Activated CD8-positive, alpha-beta memory T cell treated with anti-CD3 and anti-CD28 coated beads, Interleukin-2, amount 10 ng/mL, durations not matched to agents 7 days and 5 days (primary cell): ENCODE measurements at regions not wholly inside any gene's neighbourhood (a gene's known extent, or its start where the extent isn't known, plus 50 kb on each side); places are given as distances from the start of the nearest gene placed in this dataset.

Experiments
- ATAC-seq: fragments of 150-1000 bp; cut with Tn5 transposase; one replicate; pipeline ENCODE4 v1.10.0; 2021; ENCODE audit warnings: moderate library complexity
- CTCF ChIA-PET: fragments of 350-600 bp; sonication (Branson Sonifier 250); formaldehyde crosslinking; loops from one replicate; lab custom pipeline; 2021; ENCODE audit warnings: antibody characterized with exemption; lab: Charles Lee
- DNase-seq: peaks from one replicate; pipeline ENCODE4 v3.0.0-alpha.2; 2020
- H3K27ac Mint-ChIP-seq: one replicate; pipeline ENCODE4 v1.8.0; 2021; ENCODE audit warnings: mild to moderate bottlenecking, mixed read lengths
- H3K27me3 Mint-ChIP-seq: one replicate; pipeline ENCODE4 v1.8.0; 2021; ENCODE audit warnings: mixed read lengths
- H3K36me3 Mint-ChIP-seq: one replicate; pipeline ENCODE4 v1.8.0; 2021; ENCODE audit warnings: mild to moderate bottlenecking, mixed read lengths
- H3K4me1 Mint-ChIP-seq: one replicate; pipeline ENCODE4 v1.8.0; 2021; ENCODE audit warnings: mixed read lengths
- H3K4me3 Mint-ChIP-seq: one replicate; pipeline ENCODE4 v1.8.0; 2021; ENCODE audit warnings: mild to moderate bottlenecking, moderate library complexity, mixed read lengths
- H3K9me3 Mint-ChIP-seq: one replicate; pipeline ENCODE4 v1.8.0; 2022; ENCODE audit warnings: low read depth, mixed read lengths

DNA sequence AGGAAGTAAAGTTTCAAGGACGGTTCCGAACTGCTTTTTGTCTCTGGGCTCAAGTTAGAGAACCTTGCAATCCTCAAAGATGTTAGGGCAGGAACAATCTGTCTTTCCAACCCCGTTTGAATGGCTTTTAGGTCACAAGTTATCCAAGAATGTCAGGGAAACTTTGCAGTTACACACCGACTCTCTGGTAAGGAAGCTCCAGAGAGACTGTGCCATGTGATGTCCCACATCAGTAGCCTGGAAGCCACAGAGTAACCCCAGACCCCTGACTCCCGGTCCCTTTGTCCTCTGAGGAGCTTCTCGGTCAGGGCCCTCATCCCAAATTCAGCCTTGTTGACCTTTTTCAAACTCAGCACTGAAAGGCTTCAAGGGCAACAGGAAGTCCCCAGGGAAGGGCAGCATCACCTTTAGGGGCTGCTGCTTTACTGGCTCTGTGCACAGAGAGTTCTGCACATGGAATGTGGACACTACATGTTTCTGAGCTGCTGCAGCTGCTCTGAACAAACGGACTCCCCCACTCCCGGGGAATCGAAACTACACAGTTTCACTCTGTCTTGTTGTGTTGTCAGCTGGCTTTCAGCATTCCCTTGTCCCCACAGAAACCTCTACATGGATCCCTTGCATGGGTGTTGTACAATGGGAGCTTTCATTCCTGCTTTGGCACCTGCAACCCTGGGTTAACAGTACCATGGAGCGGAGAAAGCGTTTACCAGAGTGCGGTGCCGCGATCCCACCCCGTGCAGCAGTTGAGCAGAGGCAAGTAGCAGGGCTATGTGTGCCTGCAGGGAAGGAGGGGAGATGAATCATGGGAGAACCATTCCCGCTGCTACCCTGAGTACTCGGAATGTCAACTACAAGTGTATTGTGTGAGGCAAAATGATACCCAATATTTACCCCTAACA is 408.2 kb upstream of the THBS1 start:
- Mint-ChIP-seq H3K27me3 (peaks cover 31% of the 10 kb centered on the region), H3K36me3 (no peaks in the 10 kb centered on the region), H3K4me3 (no peak overlapping the region), H3K9me3 (no peaks in the 10 kb centered on the region), H3K4me1 (peaks cover 2% of the 10 kb centered on the region), H3K27ac (no peak overlapping the region)
- no peak for DNase-seq
- CTCF ChIA-PET = no interaction called here
- ATAC-seq = no peak

DNA sequence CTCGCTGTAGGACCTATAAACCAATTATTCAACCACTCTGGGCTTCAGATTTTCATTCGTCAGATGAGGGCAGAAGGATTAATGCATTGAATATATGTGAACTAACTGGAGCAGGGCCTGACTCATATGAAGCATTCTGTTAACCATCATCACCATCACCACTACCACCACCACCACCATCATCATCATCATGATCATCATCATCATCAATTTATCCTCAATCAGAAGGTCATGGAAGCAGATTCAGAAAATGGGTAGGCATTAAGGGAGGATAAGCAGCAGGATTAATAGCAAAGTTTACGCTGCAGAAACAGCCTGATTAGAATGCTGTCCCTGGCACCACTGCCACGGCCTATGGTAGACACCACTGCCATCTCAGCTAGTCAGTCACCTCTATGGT is 407.5 kb upstream of the THBS1 start:
- ATAC-seq (no peak), DNase-seq (no peak)
- Mint-ChIP-seq H3K27me3 (peaks cover 25% of the 10 kb centered on the region), H3K4me3 (no peak overlapping the region), H3K36me3 (no peaks in the 10 kb centered on the region), H3K27ac (no peak overlapping the region), H3K9me3 (no peaks in the 10 kb centered on the region), H3K4me1 (peaks cover 2% of the 10 kb centered on the region)
- CTCF ChIA-PET = no interaction called here

DNA sequence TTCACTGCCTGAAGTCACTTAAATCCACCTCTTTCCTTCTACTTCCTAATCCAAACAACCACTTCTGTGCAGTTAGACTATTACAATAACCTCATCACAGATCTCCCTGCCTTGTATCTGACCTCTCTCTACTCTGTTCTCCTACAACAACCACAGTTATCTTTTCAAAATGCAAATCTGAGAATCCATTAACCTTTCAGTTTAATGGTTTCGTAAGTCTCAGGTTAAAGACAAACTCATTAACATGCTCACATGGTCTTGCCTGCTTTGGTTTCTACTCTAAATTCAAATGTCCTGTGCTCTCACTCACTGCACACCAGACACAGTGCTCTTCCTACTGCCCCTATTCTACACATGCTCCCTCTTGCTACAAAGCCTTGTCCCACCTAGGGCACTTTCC is 406.5 kb upstream of the THBS1 start:
- no peaks in the 10 kb centered on the region for H3K36me3 Mint-ChIP-seq
- H3K4me1 Mint-ChIP-seq = peaks cover 2% of the 10 kb centered on the region
- no peak overlapping the region for H3K4me3 Mint-ChIP-seq
- H3K27me3 Mint-ChIP-seq = peaks cover 17% of the 10 kb centered on the region
- no peaks in the 10 kb centered on the region for H3K9me3 Mint-ChIP-seq
- DNase-seq (no peak), ATAC-seq (no peak)
- no peak overlapping the region for H3K27ac Mint-ChIP-seq
- CTCF ChIA-PET = no interaction called here

DNA sequence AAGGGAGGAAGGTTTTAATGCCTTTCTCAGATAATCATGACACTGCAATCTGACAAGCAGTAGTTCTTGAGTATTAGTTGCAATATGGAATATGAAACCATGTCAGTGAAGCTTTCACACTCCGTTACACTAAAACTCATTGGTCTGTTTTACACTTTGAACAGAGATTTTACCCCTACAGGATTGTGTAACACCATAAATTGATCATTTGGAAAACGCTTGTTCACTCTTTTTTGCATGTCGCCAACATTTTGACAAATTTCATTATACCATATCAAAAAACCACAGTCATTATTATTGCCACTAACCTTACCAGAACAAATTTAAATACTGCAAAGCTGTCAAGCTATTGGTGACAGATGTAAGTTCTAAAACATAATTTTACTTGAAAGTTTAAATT is 404.8 kb upstream of the THBS1 start:
- Mint-ChIP-seq H3K9me3 (no peaks in the 10 kb centered on the region), H3K4me3 (no peak overlapping the region), H3K27me3 (peaks cover 25% of the 10 kb centered on the region), H3K36me3 (no peaks in the 10 kb centered on the region), H3K4me1 (peaks cover 2% of the 10 kb centered on the region), H3K27ac (no peak overlapping the region)
- no peak for ATAC-seq
- CTCF ChIA-PET = interaction anchor here (0.8 kb wide), 1 partner anchor 404 kb away, joined by 3 read pairs; no protein-coding TSS in a partner anchor
- no peak for DNase-seq

DNA sequence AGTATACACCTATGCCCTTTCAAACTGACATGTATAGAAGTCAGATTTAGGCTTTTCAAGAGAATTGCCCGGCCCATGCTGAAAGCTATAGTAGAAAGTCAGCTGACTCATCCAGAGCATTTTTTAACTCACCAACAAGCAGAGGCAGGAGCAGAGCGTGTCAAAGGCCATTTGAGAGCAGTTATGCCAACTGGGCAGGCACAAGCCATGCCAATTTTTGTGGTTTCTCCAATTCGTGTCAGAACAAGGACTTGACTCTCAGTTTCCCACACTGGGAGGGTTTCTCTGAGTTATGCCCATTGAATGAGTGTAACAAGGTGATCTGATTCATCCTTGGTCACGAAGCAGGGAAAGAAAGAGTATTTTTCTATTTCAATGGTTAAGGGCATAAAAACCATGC is 403.3 kb upstream of the THBS1 start:
- Mint-ChIP-seq H3K4me1 (no peaks in the 10 kb centered on the region), H3K9me3 (no peaks in the 10 kb centered on the region), H3K27me3 (peaks cover 36% of the 10 kb centered on the region), H3K27ac (no peak overlapping the region), H3K4me3 (no peak overlapping the region), H3K36me3 (no peaks in the 10 kb centered on the region)
- no peak for ATAC-seq
- DNase-seq = no peak
- CTCF ChIA-PET = no interaction called here

DNA sequence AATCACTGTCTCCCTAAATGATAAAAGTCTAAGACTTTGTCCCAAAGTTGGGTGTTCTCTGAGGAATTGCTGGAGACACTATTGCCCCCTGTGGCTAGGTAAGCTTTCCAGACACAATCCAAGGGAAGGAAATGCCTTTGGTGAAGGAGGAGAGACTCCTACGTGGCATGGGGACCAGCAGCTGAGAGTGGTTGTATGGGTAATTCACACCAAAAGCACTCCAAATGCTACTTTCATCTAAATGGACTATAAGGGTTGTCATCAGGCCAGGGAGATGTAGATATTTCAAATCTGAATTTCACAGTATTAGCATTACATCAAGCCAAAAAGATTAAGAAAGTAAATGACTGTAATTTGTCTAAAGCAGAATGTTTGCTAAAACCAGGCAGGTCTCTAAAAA is 400.8 kb upstream of the THBS1 start:
- H3K9me3 Mint-ChIP-seq = no peaks in the 10 kb centered on the region
- DNase-seq (no peak), ATAC-seq (no peak)
- H3K4me1 Mint-ChIP-seq = no peaks in the 10 kb centered on the region
- no peak overlapping the region for H3K27ac Mint-ChIP-seq
- peaks cover 32% of the 10 kb centered on the region for H3K27me3 Mint-ChIP-seq
- CTCF ChIA-PET = no interaction called here
- H3K4me3 Mint-ChIP-seq = no peak overlapping the region
- H3K36me3 Mint-ChIP-seq = no peaks in the 10 kb centered on the region

DNA sequence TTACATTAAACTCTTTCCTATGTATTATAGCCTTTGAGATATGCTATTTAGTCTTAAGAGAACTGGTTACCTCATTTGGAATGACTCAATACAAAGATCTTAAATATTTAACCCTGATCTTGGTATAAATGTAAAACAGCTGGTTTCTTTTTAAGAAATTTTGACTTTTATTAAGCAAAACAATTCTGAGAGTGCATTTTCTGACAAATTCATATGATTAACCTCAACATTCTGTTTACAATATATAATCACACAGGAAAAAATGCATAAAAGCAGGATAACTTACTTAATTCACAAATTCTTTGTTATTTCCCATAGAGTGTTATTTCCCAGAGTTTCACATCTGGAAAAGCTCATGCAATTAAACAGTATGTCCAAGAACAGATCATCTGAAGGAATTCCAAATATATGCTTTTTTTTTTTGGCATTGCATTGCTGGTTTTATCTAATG is 400.4 kb upstream of the THBS1 start:
- ATAC-seq (no peak), DNase-seq (no peak)
- CTCF ChIA-PET = no interaction called here
- H3K36me3 Mint-ChIP-seq = no peaks in the 10 kb centered on the region
- no peak overlapping the region for H3K4me3 Mint-ChIP-seq
- no peaks in the 10 kb centered on the region for H3K9me3 Mint-ChIP-seq
- no peak overlapping the region for H3K27ac Mint-ChIP-seq
- H3K27me3 Mint-ChIP-seq = peaks cover 35% of the 10 kb centered on the region
- no peaks in the 10 kb centered on the region for H3K4me1 Mint-ChIP-seq

DNA sequence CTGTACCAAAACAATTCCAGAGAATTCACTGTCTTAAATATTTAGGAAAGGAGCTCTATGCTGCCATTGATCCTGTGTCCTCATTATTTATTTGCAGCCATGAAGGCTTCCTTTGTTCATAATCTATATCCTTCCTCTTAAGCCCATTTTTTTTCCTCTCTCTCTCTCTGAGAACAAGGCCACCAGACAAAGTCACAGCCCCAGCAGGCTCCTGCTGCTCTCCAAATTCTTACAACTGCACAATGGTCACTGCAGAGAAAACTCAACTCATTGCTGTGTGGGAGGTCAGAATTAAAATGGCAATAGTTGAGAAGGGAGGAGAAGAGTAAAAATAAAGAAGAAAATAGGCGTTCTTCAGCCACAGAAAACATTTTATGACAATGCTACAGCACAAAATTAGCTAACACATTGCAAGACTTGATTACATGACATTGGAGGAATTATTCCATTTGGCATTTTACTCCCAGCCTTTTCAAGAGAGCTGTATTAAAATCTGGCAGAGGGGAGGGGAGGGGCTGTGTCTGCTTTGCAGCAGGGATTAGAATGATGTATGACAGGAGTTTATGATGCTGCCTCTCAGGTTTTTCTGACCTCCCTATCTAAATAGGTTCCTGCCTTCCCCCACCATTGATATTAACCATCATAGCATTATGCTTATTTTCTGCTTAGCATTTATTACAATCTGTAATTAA is 399.7 kb upstream of the THBS1 start:
- H3K4me1 Mint-ChIP-seq = no peaks in the 10 kb centered on the region
- H3K9me3 Mint-ChIP-seq = no peaks in the 10 kb centered on the region
- H3K27ac Mint-ChIP-seq = no peak overlapping the region
- H3K27me3 Mint-ChIP-seq = peaks cover 39% of the 10 kb centered on the region
- DNase-seq (no peak), ATAC-seq (no peak)
- no peaks in the 10 kb centered on the region for H3K36me3 Mint-ChIP-seq
- H3K4me3 Mint-ChIP-seq = no peak overlapping the region
- CTCF ChIA-PET = interaction anchor here (1.7 kb wide), 1 partner anchor 399 kb away, joined by 4 read pairs; no protein-coding TSS in a partner anchor

DNA sequence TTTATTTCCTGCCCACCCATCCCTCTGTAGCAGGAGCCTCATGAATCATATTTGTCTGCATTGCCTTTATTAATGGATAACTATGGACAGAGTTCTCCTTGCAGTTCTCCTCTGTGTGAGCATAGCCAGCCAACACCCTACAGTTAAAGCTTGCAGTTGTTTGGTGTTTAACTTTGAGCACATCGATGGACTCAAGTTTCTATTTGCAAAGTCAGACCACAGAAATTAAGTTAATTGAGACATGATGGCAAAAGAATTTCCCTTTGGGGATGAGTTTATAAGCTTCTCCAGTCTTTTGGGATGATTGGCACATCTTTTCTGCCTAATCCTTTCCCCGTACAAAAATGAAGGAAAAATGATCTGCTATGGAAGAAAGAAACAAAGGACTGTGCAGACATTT is 398.9 kb upstream of the THBS1 start:
- CTCF ChIA-PET = interaction anchor here (1.7 kb wide), 1 partner anchor 398 kb away, joined by 4 read pairs; no protein-coding TSS in a partner anchor
- Mint-ChIP-seq H3K4me1 (no peaks in the 10 kb centered on the region), H3K36me3 (no peaks in the 10 kb centered on the region), H3K9me3 (no peaks in the 10 kb centered on the region), H3K27ac (no peak overlapping the region), H3K4me3 (no peak overlapping the region), H3K27me3 (peaks cover 42% of the 10 kb centered on the region)
- DNase-seq (no peak), ATAC-seq (no peak)

DNA sequence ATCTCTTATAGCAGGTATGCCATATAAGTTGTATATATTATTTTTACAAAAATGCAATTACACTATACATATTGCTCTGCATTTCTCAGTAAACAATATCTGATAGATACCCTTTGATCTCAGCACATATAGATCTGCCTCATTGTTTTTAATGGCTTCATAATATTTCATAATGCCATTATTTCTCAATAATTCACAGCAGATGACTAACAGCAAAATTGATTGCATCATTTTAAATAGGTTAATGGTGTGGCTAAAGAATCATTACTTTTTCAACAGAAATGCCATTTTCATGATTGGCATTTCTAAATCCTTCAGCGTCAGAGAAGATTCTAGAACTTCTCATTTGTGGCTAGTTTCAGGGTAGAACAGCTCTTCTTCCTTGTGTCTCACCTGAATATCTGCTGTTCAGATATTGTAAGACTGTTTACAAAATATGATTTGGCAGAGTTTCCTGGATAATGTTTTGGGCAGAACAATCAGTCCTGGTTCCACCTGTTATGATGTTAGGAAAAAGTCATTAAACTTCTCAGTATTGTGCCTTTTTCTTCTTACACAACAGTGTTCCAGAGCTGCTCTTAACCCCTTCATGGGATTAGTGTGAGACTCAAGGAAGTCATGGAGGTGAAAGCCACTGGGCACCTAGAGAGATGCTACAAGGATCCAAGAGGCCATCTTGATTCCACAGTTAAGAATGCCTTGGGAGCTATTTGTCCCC is 397.6 kb upstream of the THBS1 start:
- H3K36me3 Mint-ChIP-seq = no peaks in the 10 kb centered on the region
- CTCF ChIA-PET = no interaction called here
- H3K9me3 Mint-ChIP-seq = no peaks in the 10 kb centered on the region
- H3K27me3 Mint-ChIP-seq = peaks cover 48% of the 10 kb centered on the region
- no peaks in the 10 kb centered on the region for H3K4me1 Mint-ChIP-seq
- H3K4me3 Mint-ChIP-seq = no peak overlapping the region
- no peak overlapping the region for H3K27ac Mint-ChIP-seq
- ATAC-seq (no peak), DNase-seq (no peak)

DNA sequence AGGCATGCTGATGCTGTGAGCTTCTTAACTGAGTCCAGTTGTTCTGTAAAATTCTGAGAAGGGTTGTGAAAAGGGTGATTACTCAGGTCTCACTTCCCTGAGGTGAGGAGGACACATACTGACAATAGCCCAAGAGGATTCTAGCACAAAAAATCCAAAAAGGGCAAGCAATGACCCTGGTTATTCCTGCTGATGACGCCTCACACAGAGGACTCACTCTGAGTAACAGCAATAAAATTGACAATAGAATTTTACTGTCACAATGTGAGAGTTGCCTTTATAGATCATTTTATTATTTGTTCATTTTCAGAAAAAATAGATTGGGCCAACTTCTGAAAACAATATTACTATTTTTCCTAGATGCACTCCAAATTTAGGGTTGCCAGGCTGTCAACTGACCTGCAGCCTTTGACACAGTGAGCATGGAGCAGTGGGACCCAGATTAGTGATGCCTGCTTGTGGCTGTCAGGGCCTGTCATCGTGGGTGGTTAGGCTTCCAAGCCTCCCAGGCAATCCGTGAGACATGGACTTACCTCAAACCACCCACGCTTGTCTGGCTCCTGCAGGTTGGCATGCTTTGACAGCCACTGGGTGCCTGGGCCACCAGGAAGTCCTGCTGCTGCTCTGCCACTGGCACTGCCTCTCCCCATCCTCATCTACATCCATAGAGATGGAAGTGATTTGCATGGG is 396.0 kb upstream of the THBS1 start:
- peaks cover 42% of the 10 kb centered on the region for H3K27me3 Mint-ChIP-seq
- H3K4me3 Mint-ChIP-seq = no peak overlapping the region
- DNase-seq (no peak), ATAC-seq (no peak)
- H3K36me3 Mint-ChIP-seq = no peaks in the 10 kb centered on the region
- CTCF ChIA-PET = no interaction called here
- H3K9me3 Mint-ChIP-seq = no peaks in the 10 kb centered on the region
- no peaks in the 10 kb centered on the region for H3K4me1 Mint-ChIP-seq
- no peak overlapping the region for H3K27ac Mint-ChIP-seq

DNA sequence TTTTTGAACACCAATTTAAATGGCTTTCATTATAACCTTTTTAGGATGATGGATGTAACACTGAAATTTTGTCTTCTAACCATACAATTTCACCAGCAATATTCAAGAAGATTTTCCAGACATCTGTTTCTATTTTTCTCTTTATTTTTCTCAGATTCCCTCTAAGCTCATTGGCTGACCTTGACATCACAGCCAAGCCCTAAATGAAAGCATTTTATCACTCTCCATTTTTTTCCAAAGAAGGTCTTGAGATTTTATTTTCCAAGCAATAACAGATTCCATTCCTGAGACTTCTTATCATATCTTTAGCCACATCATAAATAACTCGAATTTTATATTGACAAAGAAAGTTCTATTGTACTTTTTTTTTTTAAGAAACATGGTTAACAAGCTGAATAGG is 392.6 kb upstream of the THBS1 start:
- Mint-ChIP-seq H3K4me1 (no peaks in the 10 kb centered on the region), H3K27me3 (peaks cover 29% of the 10 kb centered on the region), H3K4me3 (no peak overlapping the region), H3K27ac (no peak overlapping the region), H3K9me3 (no peaks in the 10 kb centered on the region), H3K36me3 (no peaks in the 10 kb centered on the region)
- DNase-seq = no peak
- ATAC-seq = no peak
- CTCF ChIA-PET = interaction anchor here (0.6 kb wide), 1 partner anchor 49 kb away, joined by 3 read pairs; no protein-coding TSS in a partner anchor

DNA sequence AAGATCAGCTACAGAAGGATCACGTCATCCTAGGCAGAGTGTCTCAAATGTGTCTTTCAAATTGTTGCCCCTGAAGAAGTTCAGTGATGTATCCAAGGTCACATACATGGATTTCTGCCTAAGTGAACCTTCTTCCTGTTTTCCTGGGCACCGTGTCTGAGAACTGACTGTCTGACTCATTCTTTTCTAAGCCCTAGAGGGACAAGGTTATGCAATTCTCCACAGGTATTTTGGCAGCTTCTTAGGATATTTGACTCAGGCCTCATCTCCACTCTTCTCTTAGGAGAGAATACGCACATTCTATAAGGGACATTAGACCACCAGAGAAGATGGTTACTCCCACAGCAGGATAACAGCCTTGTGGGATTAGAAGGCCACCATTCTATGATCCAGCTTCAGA is 391.9 kb upstream of the THBS1 start:
- DNase-seq = no peak
- ATAC-seq = no peak
- Mint-ChIP-seq H3K9me3 (no peaks in the 10 kb centered on the region), H3K27me3 (peaks cover 31% of the 10 kb centered on the region), H3K36me3 (no peaks in the 10 kb centered on the region), H3K27ac (no peak overlapping the region), H3K4me3 (no peak overlapping the region), H3K4me1 (no peaks in the 10 kb centered on the region)
- CTCF ChIA-PET = no interaction called here
